ENCODE measurements at regions not wholly inside any gene's neighbourhood (a gene's known extent, or its start where the extent isn't known, plus 50 kb on each side); places are given as distances from the start of the nearest gene placed in this dataset.

- peak; percentile 76 for DNase-seq (ENCODE audit: low spot score)
- intact Hi-C loops (cut with DNase I) = no loop called here
Measured at GRCh38 chr12:34396861-34397590, 374.7 kb downstream of the ALG10 start.

- peak; percentile 49 for DNase-seq (ENCODE audit: low spot score)
- intact Hi-C loops (cut with DNase I) = no loop called here
Measured at GRCh38 chr12:34397591-34398365, 375.5 kb downstream of the ALG10 start.

GRCh38 chr12:34398366-34398705, 376.0 kb downstream of the ALG10 start:
- intact Hi-C loops (cut with DNase I) = no loop called here
- peak; percentile 61 for DNase-seq (ENCODE audit: low spot score)

GRCh38 chr12:34398706-34399630, 376.7 kb downstream of the ALG10 start:
- DNase-seq (ENCODE audit: low spot score) = peak; percentile 58
- intact Hi-C loops (cut with DNase I) = no loop called here

GRCh38 chr12:34399631-34400410, 377.5 kb downstream of the ALG10 start:
- intact Hi-C loops (cut with DNase I) = no loop called here

GRCh38 chr12:34400411-34400881, 378.1 kb downstream of the ALG10 start:
- peak; percentile 64 for DNase-seq (ENCODE audit: low spot score)
- intact Hi-C loops (cut with DNase I) = no loop called here

More at GRCh38 chr12:34399631-34400410, 377.5 kb downstream of the ALG10 start:
- DNase-seq (ENCODE audit: low spot score) = peak; percentile 75

- DNase-seq (ENCODE audit: low spot score) = peak; percentile 67
- intact Hi-C loops (cut with DNase I) = no loop called here
Measured at GRCh38 chr12:34400986-34401658, 378.8 kb downstream of the ALG10 start.

GRCh38 chr12:34401659-34402227, 379.4 kb downstream of the ALG10 start:
- peak; percentile 61 for DNase-seq (ENCODE audit: low spot score)
- intact Hi-C loops (cut with DNase I) = no loop called here

- intact Hi-C loops (cut with DNase I) = no loop called here
Measured at GRCh38 chr12:34402228-34402898, 380.1 kb downstream of the ALG10 start.

GRCh38 chr12:34402899-34403705, 380.8 kb downstream of the ALG10 start:
- intact Hi-C loops (cut with DNase I) = no loop called here
- DNase-seq (ENCODE audit: low spot score) = peak; percentile 76

More at GRCh38 chr12:34402228-34402898, 380.1 kb downstream of the ALG10 start:
- DNase-seq (ENCODE audit: low spot score) = peak; percentile 70

- intact Hi-C loops (cut with DNase I) = no loop called here
- peak; percentile 67 for DNase-seq (ENCODE audit: low spot score)
Measured at GRCh38 chr12:34403706-34404376, 381.5 kb downstream of the ALG10 start.

GRCh38 chr12:34404377-34405285, 382.3 kb downstream of the ALG10 start:
- peak; percentile 14 for DNase-seq (ENCODE audit: low spot score)
- intact Hi-C loops (cut with DNase I) = no loop called here

GRCh38 chr12:34405286-34406227, 383.3 kb downstream of the ALG10 start:
- intact Hi-C loops (cut with DNase I) = no loop called here
- peak; percentile 76 for DNase-seq (ENCODE audit: low spot score)
